Activated CD4-positive, alpha-beta memory T cell treated with anti-CD3 and anti-CD28 coated beads, Interleukin-2, amount 10 ng/mL, durations not matched to agents 7 days and 5 days (primary cell): ENCODE measurements at regions not wholly inside any gene's neighbourhood (a gene's known extent, or its start where the extent isn't known, plus 50 kb on each side); places are given as distances from the start of the nearest gene placed in this dataset.

Source experiments
- CTCF ChIA-PET: fragments of 350-600 bp; sonication (Branson Sonifier 250); formaldehyde crosslinking; loops from one replicate; lab custom pipeline; 2021; ENCODE audit warnings: antibody characterized with exemption, inconsistent platforms; lab: Charles Lee
- POLR2A ChIA-PET: fragments of 350-600 bp; sonication (Branson Sonifier 250); formaldehyde crosslinking; loops from one replicate; lab custom pipeline; 2021; ENCODE audit warnings: antibody characterized with exemption; lab: Charles Lee
- DNase-seq: peaks from one replicate; pipeline ENCODE4 v3.0.0-alpha.2; 2020
- H3K27ac Mint-ChIP-seq: one replicate; pipeline ENCODE4 v1.8.0; 2021; ENCODE audit warnings: mild to moderate bottlenecking, mixed read lengths
- H3K27me3 Mint-ChIP-seq: one replicate; pipeline ENCODE4 v1.8.0; 2021; ENCODE audit warnings: mixed read lengths
- H3K36me3 Mint-ChIP-seq: one replicate; pipeline ENCODE4 v1.8.0; 2021; ENCODE audit warnings: low read depth, mixed read lengths
- H3K4me1 Mint-ChIP-seq: one replicate; pipeline ENCODE4 v1.8.0; 2021; ENCODE audit warnings: mixed read lengths
- H3K4me3 Mint-ChIP-seq: one replicate; pipeline ENCODE4 v1.8.0; 2021; ENCODE audit warnings: mild to moderate bottlenecking, mixed read lengths
- H3K9me3 Mint-ChIP-seq: one replicate; pipeline ENCODE4 v1.8.0; 2021; ENCODE audit warnings: mixed read lengths

- ChIA-PET CTCF (no interaction called here), POLR2A (no interaction called here)
- Mint-ChIP-seq H3K9me3 (no peaks in the 10 kb centered on the region), H3K36me3 (no peaks in the 10 kb centered on the region), H3K27me3 (peaks cover 6% of the 10 kb centered on the region), H3K27ac (no peak overlapping the region), H3K4me1 (no peaks in the 10 kb centered on the region), H3K4me3 (no peak overlapping the region)
- DNase-seq = no peak
Measured at GRCh38 chr1:36643371-36644270, 160.9 kb upstream of the CSF3R start.

- Mint-ChIP-seq H3K36me3 (no peaks in the 10 kb centered on the region), H3K27ac (no peak overlapping the region), H3K4me3 (no peak overlapping the region), H3K9me3 (no peaks in the 10 kb centered on the region), H3K4me1 (no peaks in the 10 kb centered on the region), H3K27me3 (peaks cover 9% of the 10 kb centered on the region)
- ChIA-PET CTCF (no interaction called here), POLR2A (no interaction called here)
- no peak for DNase-seq
Measured at GRCh38 chr1:36642802-36643201, 160.1 kb upstream of the CSF3R start.

- ChIA-PET CTCF (no interaction called here), POLR2A (no interaction called here)
- Mint-ChIP-seq H3K27ac (no peak overlapping the region), H3K36me3 (no peaks in the 10 kb centered on the region), H3K9me3 (no peaks in the 10 kb centered on the region), H3K4me3 (no peak overlapping the region), H3K4me1 (no peaks in the 10 kb centered on the region), H3K27me3 (peaks cover 9% of the 10 kb centered on the region)
- no peak for DNase-seq
Measured at GRCh38 chr1:36641776-36642175, 159.1 kb upstream of the CSF3R start.

- ChIA-PET POLR2A (no interaction called here), CTCF (interaction anchor here (0.5 kb wide), 1 partner anchor 162 kb away, joined by 3 read pairs; no protein-coding TSS in a partner anchor)
- H3K27ac Mint-ChIP-seq = no peak overlapping the region
- H3K9me3 Mint-ChIP-seq = no peaks in the 10 kb centered on the region
- peaks cover 3% of the 10 kb centered on the region for H3K27me3 Mint-ChIP-seq
- H3K4me1 Mint-ChIP-seq = no peaks in the 10 kb centered on the region
- no peak overlapping the region for H3K4me3 Mint-ChIP-seq
- no peaks in the 10 kb centered on the region for H3K36me3 Mint-ChIP-seq
- no peak for DNase-seq
Measured at GRCh38 chr1:36639461-36639860, 156.7 kb upstream of the CSF3R start.

- H3K4me1 Mint-ChIP-seq = no peaks in the 10 kb centered on the region
- H3K4me3 Mint-ChIP-seq = no peak overlapping the region
- H3K36me3 Mint-ChIP-seq = no peaks in the 10 kb centered on the region
- no peak for DNase-seq
- POLR2A ChIA-PET = no interaction called here
- CTCF ChIA-PET = no interaction called here
- H3K9me3 Mint-ChIP-seq = no peaks in the 10 kb centered on the region
- no peak overlapping the region for H3K27ac Mint-ChIP-seq
- H3K27me3 Mint-ChIP-seq = peaks cover 9% of the 10 kb centered on the region
Measured at GRCh38 chr1:36638268-36638667, 155.6 kb upstream of the CSF3R start.

GRCh38 chr1:36636206-36636605, 153.5 kb upstream of the CSF3R start:
- Mint-ChIP-seq H3K36me3 (no peaks in the 10 kb centered on the region), H3K27ac (no peak overlapping the region), H3K27me3 (peaks cover 9% of the 10 kb centered on the region), H3K4me1 (no peaks in the 10 kb centered on the region), H3K9me3 (no peaks in the 10 kb centered on the region), H3K4me3 (no peak overlapping the region)
- POLR2A ChIA-PET = no interaction called here
- no peak for DNase-seq
- CTCF ChIA-PET = no interaction called here

GRCh38 chr1:36635284-36635683, 152.6 kb upstream of the CSF3R start:
- Mint-ChIP-seq H3K4me1 (no peaks in the 10 kb centered on the region), H3K27ac (no peak overlapping the region), H3K27me3 (peaks cover 9% of the 10 kb centered on the region), H3K36me3 (no peaks in the 10 kb centered on the region), H3K9me3 (no peaks in the 10 kb centered on the region), H3K4me3 (no peak overlapping the region)
- POLR2A ChIA-PET = no interaction called here
- CTCF ChIA-PET = interaction anchor here (1.3 kb wide), 2 partner anchors 59 to 119 kb away, joined by 3 to 4 read pairs; no protein-coding TSS in a partner anchor
- DNase-seq = no peak

- POLR2A ChIA-PET = no interaction called here
- Mint-ChIP-seq H3K27me3 (peaks cover 10% of the 10 kb centered on the region), H3K9me3 (no peaks in the 10 kb centered on the region), H3K27ac (no peak overlapping the region), H3K36me3 (no peaks in the 10 kb centered on the region), H3K4me3 (no peak overlapping the region), H3K4me1 (no peaks in the 10 kb centered on the region)
- DNase-seq = no peak
- CTCF ChIA-PET = no interaction called here
Measured at GRCh38 chr1:36628804-36629203, 146.1 kb upstream of the CSF3R start.

GRCh38 chr1:36626435-36626834, 143.7 kb upstream of the CSF3R start:
- ChIA-PET POLR2A (no interaction called here), CTCF (no interaction called here)
- no peak for DNase-seq
- H3K4me1 Mint-ChIP-seq = no peaks in the 10 kb centered on the region
- H3K9me3 Mint-ChIP-seq = no peaks in the 10 kb centered on the region
- H3K27me3 Mint-ChIP-seq = peaks cover 15% of the 10 kb centered on the region
- H3K27ac Mint-ChIP-seq = no peak overlapping the region
- H3K4me3 Mint-ChIP-seq = no peak overlapping the region
- H3K36me3 Mint-ChIP-seq = no peaks in the 10 kb centered on the region

- DNase-seq = no peak
- H3K4me3 Mint-ChIP-seq = no peak overlapping the region
- H3K9me3 Mint-ChIP-seq = no peaks in the 10 kb centered on the region
- H3K36me3 Mint-ChIP-seq = no peaks in the 10 kb centered on the region
- no peak overlapping the region for H3K27ac Mint-ChIP-seq
- ChIA-PET POLR2A (no interaction called here), CTCF (no interaction called here)
- peaks cover 15% of the 10 kb centered on the region for H3K27me3 Mint-ChIP-seq
- no peaks in the 10 kb centered on the region for H3K4me1 Mint-ChIP-seq
Measured at GRCh38 chr1:36625935-36626310, 143.2 kb upstream of the CSF3R start.

GRCh38 chr1:36625253-36625934, 142.7 kb upstream of the CSF3R start:
- Mint-ChIP-seq H3K4me1 (no peaks in the 10 kb centered on the region), H3K27ac (no peak overlapping the region), H3K4me3 (no peak overlapping the region), H3K27me3 (peaks cover 15% of the 10 kb centered on the region), H3K9me3 (no peaks in the 10 kb centered on the region), H3K36me3 (no peaks in the 10 kb centered on the region)
- no peak for DNase-seq
- POLR2A ChIA-PET = no interaction called here
- CTCF ChIA-PET = no interaction called here

GRCh38 chr1:36624466-36624865, 141.8 kb upstream of the CSF3R start:
- Mint-ChIP-seq H3K36me3 (no peaks in the 10 kb centered on the region), H3K9me3 (no peaks in the 10 kb centered on the region), H3K4me3 (no peak overlapping the region), H3K27me3 (peaks cover 15% of the 10 kb centered on the region), H3K27ac (no peak overlapping the region), H3K4me1 (no peaks in the 10 kb centered on the region)
- DNase-seq = no peak
- ChIA-PET CTCF (no interaction called here), POLR2A (no interaction called here)

GRCh38 chr1:36622741-36623648, 140.3 kb upstream of the CSF3R start:
- H3K36me3 Mint-ChIP-seq = no peaks in the 10 kb centered on the region
- H3K4me3 Mint-ChIP-seq = no peak overlapping the region
- H3K27ac Mint-ChIP-seq = no peak overlapping the region
- H3K4me1 Mint-ChIP-seq = no peaks in the 10 kb centered on the region
- ChIA-PET CTCF (no interaction called here), POLR2A (no interaction called here)
- H3K9me3 Mint-ChIP-seq = no peaks in the 10 kb centered on the region
- DNase-seq = no peak
- H3K27me3 Mint-ChIP-seq = peaks cover 15% of the 10 kb centered on the region
